HG02981 (cell line): ENCODE measurements at regions not wholly inside any gene's neighbourhood (a gene's known extent, or its start where the extent isn't known, plus 50 kb on each side); places are given as distances from the start of the nearest gene placed in this dataset.

ENCODE experiments used
- ATAC-seq: cut with Tn5 transposase; IDR thresholded peaks from one replicate; pipeline ENCODE4 v1.9.1; 2021; ENCODE audit warnings: mild to moderate bottlenecking, moderate library complexity; ENCODE audit not compliant: unreplicated experiment

GRCh38 chr20:59403261-59403961, 103.0 kb downstream of the EDN3 start:
- ATAC-seq, result no peak

DNA sequence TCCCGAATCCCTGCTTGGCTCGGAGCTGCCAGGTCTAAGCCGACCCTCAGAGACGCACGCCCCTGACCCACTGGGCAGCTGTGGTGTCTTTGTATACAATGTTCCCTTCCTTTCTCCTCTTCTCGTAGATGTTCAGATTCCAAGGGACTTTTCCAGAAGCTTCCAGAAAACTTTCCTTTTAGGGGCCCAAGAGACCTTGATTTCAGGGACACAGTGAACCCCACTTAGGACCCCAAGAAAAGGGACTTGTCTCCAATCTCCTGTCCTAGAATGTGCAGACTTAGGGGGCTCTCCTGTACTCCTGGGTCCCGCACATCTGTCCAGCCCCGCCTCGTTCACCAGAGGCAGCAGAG, 103.5 kb downstream of the EDN3 start:
- no peak for ATAC-seq

- ATAC-seq, result no peak
Measured at GRCh38 chr20:59404749-59405148, 104.3 kb downstream of the EDN3 start.

- ATAC-seq, result no peak
Measured at GRCh38 chr20:59405226-59406200, 105.1 kb downstream of the EDN3 start.

DNA sequence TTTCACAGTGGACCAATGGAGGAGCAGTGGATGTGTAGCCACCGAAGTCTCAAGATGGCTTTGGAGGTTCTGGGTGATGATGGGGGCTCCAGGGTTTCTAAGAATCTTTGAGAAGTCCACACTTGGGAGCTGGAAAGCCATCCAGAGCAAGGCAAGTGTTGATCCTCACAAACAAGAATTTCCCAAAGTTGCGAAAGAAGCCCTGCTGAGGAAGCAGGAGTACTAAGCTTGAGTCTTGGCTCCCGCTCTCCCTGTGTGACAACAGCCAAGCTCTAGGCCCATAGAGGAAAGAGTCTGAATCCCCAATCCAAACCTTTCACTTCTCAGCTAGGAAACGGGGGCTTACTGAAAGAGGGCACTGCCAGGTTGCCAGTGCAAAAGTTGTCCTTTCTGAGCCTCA, 106.0 kb downstream of the EDN3 start:
- no peak for ATAC-seq

DNA sequence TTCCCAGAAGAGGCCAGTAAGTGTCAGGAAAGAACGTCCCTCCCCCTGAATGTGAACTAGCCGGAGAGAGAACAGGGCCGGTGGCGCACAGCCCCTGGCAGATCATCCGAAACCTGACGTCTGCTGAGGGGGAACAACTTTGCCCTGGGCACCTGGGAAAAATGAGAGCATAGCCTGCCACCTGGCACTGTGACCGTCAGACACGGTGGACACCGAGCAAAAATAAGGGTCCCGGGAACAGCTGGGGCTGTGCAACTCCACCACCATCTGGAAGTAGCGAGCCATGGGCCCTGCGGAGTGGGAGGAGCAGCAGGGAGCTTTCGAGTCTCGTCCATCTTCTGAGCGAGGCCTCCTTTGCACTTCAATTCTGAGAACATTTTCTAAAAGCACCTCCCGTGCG, 110.8 kb downstream of the EDN3 start:
- ATAC-seq, result no peak

GRCh38 chr20:59411589-59411988, 111.2 kb downstream of the EDN3 start:
- ATAC-seq, result no peak

DNA sequence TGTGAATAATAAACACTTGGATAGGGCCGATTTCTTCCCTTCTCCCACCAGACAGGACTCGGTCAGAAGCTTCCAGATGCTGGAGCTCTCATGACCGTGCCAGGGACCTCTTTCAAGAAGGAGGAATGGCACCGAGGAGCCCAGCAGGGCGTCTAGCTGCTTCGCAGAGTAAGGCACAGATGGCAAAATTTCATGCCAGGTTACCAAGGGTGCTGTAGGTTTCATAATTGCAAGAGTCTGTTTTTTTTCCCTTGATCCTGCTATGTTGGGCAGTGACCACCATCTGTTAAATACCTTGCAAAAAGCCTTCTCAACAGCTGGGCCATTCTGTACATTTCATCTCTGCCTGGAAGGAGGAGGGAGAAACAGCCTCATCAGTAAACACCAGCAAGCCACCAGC, 111.8 kb downstream of the EDN3 start:
- ATAC-seq, result no peak

DNA sequence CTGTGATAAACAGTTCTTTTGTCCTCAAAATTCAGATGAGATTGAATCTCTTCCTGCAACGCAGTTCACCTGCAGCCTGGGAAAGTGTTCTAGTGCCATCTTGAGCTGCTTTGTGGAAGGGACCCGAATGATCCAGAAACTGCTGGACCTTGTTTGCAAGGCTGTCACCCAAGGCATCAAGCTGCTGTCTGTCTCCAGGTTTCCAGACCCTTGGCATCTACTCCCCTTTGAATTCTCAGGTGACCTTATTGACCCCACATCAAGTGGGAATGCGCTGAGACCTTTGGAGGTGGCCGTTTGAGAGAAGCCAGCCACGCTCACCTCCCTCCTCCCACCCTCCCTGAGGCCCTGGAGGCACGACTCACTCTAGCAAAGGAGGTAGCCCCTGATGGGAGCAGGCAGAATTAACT, 112.5 kb downstream of the EDN3 start:
- no peak for ATAC-seq

- no peak for ATAC-seq
Measured at GRCh38 chr20:59413326-59413865, 113.0 kb downstream of the EDN3 start.

- no peak for ATAC-seq
Measured at GRCh38 chr20:59414936-59415623, 114.7 kb downstream of the EDN3 start.

- ATAC-seq, result no peak
Measured at GRCh38 chr20:59416916-59417315, 116.5 kb downstream of the EDN3 start.

DNA sequence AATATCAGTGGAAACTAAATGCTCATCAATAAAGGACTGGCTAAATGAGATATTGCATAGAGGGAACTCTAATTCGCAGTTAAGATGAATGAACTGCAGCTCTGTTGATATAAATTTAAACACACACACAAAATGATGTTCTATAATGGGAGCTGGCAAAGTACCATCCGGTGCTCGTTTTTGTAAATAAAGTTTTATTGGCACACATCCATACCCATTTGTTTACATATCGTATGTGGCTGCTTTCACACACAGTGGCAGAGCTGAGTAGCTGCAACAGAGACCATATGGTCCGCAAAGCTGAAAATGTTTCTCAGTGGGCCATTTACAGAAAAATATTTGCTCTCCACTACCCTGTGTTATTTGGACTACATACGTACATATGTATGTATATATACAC, 120.7 kb downstream of the EDN3 start:
- no peak for ATAC-seq

DNA sequence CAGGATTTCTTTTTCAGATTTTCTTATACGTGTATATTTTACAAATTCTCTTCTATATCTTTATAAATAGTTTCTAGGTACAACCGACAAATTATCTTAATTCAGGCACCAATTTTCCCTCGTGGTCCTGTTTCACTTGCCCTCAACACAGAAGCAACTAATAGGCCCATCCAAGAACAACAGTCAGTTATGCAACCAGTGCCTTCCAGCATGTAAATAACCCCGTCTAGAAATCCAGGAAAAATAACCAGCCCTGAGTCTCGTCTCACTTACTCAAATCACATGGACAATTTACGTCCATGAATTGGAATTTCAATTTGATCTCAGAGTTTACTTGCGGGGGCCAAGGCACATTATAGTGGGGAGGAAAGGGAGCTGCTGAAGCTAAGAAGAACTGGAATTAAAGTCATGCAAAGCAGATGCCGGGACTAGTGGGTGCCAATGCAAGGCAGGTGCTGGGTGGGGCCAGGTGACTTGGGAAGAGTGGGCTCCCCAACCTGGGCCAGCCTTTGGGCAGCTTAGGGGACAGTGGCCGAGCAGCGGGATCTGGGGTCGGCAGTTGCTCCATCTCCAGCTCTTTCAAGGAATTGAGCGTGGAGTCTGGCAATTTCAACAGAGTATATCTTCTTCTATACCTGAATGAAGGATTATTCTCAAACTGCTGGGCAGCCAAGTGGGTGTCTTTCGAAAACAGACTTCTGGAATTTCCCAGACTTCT, 121.7 kb downstream of the EDN3 start:
- ATAC-seq, result no peak

GRCh38 chr20:59422872-59423544, 122.6 kb downstream of the EDN3 start:
- ATAC-seq, result no peak

GRCh38 chr20:59424976-59425375, 124.6 kb downstream of the EDN3 start:
- no peak for ATAC-seq

DNA sequence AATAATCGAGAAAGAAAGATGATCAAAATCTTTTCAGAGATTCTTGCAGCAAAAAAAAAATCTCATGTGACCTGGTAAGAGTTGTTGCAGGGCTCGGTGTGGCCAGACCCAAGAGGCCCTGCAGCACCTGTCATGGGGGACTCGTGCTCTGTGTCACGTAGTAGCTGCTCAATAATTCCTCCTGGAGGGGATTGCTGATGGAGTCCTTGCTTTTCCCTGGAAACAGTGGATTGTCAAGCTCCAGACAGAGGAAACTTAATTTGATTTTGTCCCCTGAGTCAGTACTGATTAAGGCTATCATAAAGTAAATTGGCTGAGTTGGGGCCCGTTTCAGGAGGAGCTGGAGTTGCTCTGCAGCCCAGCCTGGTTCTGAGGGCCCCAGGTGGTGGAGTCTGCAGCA, 125.2 kb downstream of the EDN3 start:
- ATAC-seq, result no peak

GRCh38 chr20:59428006-59428405, 127.6 kb downstream of the EDN3 start:
- no peak for ATAC-seq

- ATAC-seq, result no peak
Measured at GRCh38 chr20:59428441-59429205, 128.2 kb downstream of the EDN3 start.
